Activated naive CD8-positive, alpha-beta T cell treated with anti-CD3 and anti-CD28 coated beads, Interleukin-2, amount 50 U/mL, for 24 hours (primary cell): ENCODE measurements at regions not wholly inside any gene's neighbourhood (a gene's known extent, or its start where the extent isn't known, plus 50 kb on each side); places are given as distances from the start of the nearest gene placed in this dataset.

Experiments used
- ATAC-seq: fragments of 150-1000 bp; cut with Tn5 transposase; one replicate; pipeline ENCODE4 v1.10.0; 2021
- DNase-seq: peaks from one replicate; pipeline ENCODE4 v3.0.0; 2021
- H3K27ac Mint-ChIP-seq: one replicate; pipeline ENCODE4 v1.8.0; 2021; ENCODE audit warnings: mild to moderate bottlenecking, mixed read lengths
- H3K27me3 Mint-ChIP-seq: one replicate; pipeline ENCODE4 v1.8.0; 2021; ENCODE audit warnings: mixed read lengths
- H3K36me3 Mint-ChIP-seq: one replicate; pipeline ENCODE4 v1.8.0; 2021; ENCODE audit warnings: low read depth, mixed read lengths
- H3K4me1 Mint-ChIP-seq: one replicate; pipeline ENCODE4 v1.8.0; 2021; ENCODE audit warnings: mixed read lengths
- H3K4me3 Mint-ChIP-seq: one replicate; pipeline ENCODE4 v1.8.0; 2021; ENCODE audit warnings: mild to moderate bottlenecking, moderate library complexity, mixed read lengths
- H3K9me3 Mint-ChIP-seq: one replicate; pipeline ENCODE4 v1.8.0; 2021; ENCODE audit warnings: mixed read lengths

- no peaks in the 10 kb centered on the region for H3K9me3 Mint-ChIP-seq
- no peak overlapping the region for H3K4me3 Mint-ChIP-seq
- ATAC-seq, result no peak
- H3K4me1 Mint-ChIP-seq, result no peaks in the 10 kb centered on the region
- H3K27ac Mint-ChIP-seq, result no peak overlapping the region
- DNase-seq, result no peak
- H3K27me3 Mint-ChIP-seq, result no peaks in the 10 kb centered on the region
- H3K36me3 Mint-ChIP-seq, result no peaks in the 10 kb centered on the region
Observed at GRCh38 chr9:80359291-80359690, 787.5 kb downstream of the TLE4 start.

- no peak overlapping the region for H3K27ac Mint-ChIP-seq
- ATAC-seq (no peak), DNase-seq (no peak)
- no peaks in the 10 kb centered on the region for H3K27me3 Mint-ChIP-seq
- H3K4me3 Mint-ChIP-seq, result no peak overlapping the region
- no peaks in the 10 kb centered on the region for H3K4me1 Mint-ChIP-seq
- H3K36me3 Mint-ChIP-seq, result no peaks in the 10 kb centered on the region
- no peaks in the 10 kb centered on the region for H3K9me3 Mint-ChIP-seq
Observed at GRCh38 chr9:80352967-80353366, 781.2 kb downstream of the TLE4 start.

- Mint-ChIP-seq H3K27me3 (no peaks in the 10 kb centered on the region), H3K4me3 (no peak overlapping the region), H3K9me3 (peaks cover 4% of the 10 kb centered on the region), H3K36me3 (no peaks in the 10 kb centered on the region), H3K4me1 (no peaks in the 10 kb centered on the region), H3K27ac (no peak overlapping the region)
- no peak for ATAC-seq
- no peak for DNase-seq
Observed at GRCh38 chr9:80351612-80352011, 779.8 kb downstream of the TLE4 start.

GRCh38 chr9:80326105-80326504 is 754.3 kb downstream of the TLE4 start:
- Mint-ChIP-seq H3K27ac (no peak overlapping the region), H3K4me1 (no peaks in the 10 kb centered on the region), H3K36me3 (no peaks in the 10 kb centered on the region), H3K9me3 (peaks cover 7% of the 10 kb centered on the region), H3K4me3 (no peak overlapping the region), H3K27me3 (no peaks in the 10 kb centered on the region)
- ATAC-seq (no peak), DNase-seq (no peak)

- ATAC-seq, result no peak
- Mint-ChIP-seq H3K27me3 (no peaks in the 10 kb centered on the region), H3K4me1 (no peaks in the 10 kb centered on the region), H3K36me3 (no peaks in the 10 kb centered on the region), H3K9me3 (no peaks in the 10 kb centered on the region), H3K4me3 (no peak overlapping the region), H3K27ac (no peak overlapping the region)
- DNase-seq, result no peak
Observed at GRCh38 chr9:80320916-80321315, 749.2 kb downstream of the TLE4 start.

GRCh38 chr9:80320480-80320879 is 748.7 kb downstream of the TLE4 start:
- ATAC-seq (no peak), DNase-seq (no peak)
- H3K9me3 Mint-ChIP-seq, result no peaks in the 10 kb centered on the region
- no peaks in the 10 kb centered on the region for H3K4me1 Mint-ChIP-seq
- H3K4me3 Mint-ChIP-seq, result no peak overlapping the region
- no peaks in the 10 kb centered on the region for H3K27me3 Mint-ChIP-seq
- H3K36me3 Mint-ChIP-seq, result no peaks in the 10 kb centered on the region
- H3K27ac Mint-ChIP-seq, result no peak overlapping the region

- DNase-seq (no peak), ATAC-seq (no peak)
- Mint-ChIP-seq H3K27ac (no peak overlapping the region), H3K27me3 (no peaks in the 10 kb centered on the region), H3K4me3 (no peak overlapping the region), H3K9me3 (no peaks in the 10 kb centered on the region), H3K36me3 (no peaks in the 10 kb centered on the region), H3K4me1 (no peaks in the 10 kb centered on the region)
Observed at GRCh38 chr9:80305136-80305535, 733.4 kb downstream of the TLE4 start.

- H3K27ac Mint-ChIP-seq, result no peak overlapping the region
- H3K27me3 Mint-ChIP-seq, result no peaks in the 10 kb centered on the region
- DNase-seq (no peak), ATAC-seq (no peak)
- no peak overlapping the region for H3K4me3 Mint-ChIP-seq
- no peaks in the 10 kb centered on the region for H3K36me3 Mint-ChIP-seq
- H3K4me1 Mint-ChIP-seq, result no peaks in the 10 kb centered on the region
- peaks cover 5% of the 10 kb centered on the region for H3K9me3 Mint-ChIP-seq
Observed at GRCh38 chr9:80294955-80295354, 723.2 kb downstream of the TLE4 start.

GRCh38 chr9:80294318-80294717 is 722.6 kb downstream of the TLE4 start:
- Mint-ChIP-seq H3K4me1 (no peaks in the 10 kb centered on the region), H3K9me3 (peaks cover 5% of the 10 kb centered on the region), H3K27ac (no peak overlapping the region), H3K27me3 (no peaks in the 10 kb centered on the region), H3K4me3 (no peak overlapping the region), H3K36me3 (no peaks in the 10 kb centered on the region)
- no peak for ATAC-seq
- no peak for DNase-seq

GRCh38 chr9:80292231-80292630 is 720.5 kb downstream of the TLE4 start:
- Mint-ChIP-seq H3K9me3 (no peaks in the 10 kb centered on the region), H3K36me3 (no peaks in the 10 kb centered on the region), H3K27ac (no peak overlapping the region), H3K4me3 (no peak overlapping the region), H3K4me1 (no peaks in the 10 kb centered on the region), H3K27me3 (no peaks in the 10 kb centered on the region)
- ATAC-seq, result no peak
- DNase-seq, result no peak

GRCh38 chr9:80285326-80285725 is 713.6 kb downstream of the TLE4 start:
- H3K9me3 Mint-ChIP-seq, result no peaks in the 10 kb centered on the region
- H3K27me3 Mint-ChIP-seq, result no peaks in the 10 kb centered on the region
- no peaks in the 10 kb centered on the region for H3K4me1 Mint-ChIP-seq
- ATAC-seq (no peak), DNase-seq (no peak)
- no peak overlapping the region for H3K27ac Mint-ChIP-seq
- no peak overlapping the region for H3K4me3 Mint-ChIP-seq
- H3K36me3 Mint-ChIP-seq, result no peaks in the 10 kb centered on the region

GRCh38 chr9:80282766-80283165 is 711.0 kb downstream of the TLE4 start:
- no peak for ATAC-seq
- Mint-ChIP-seq H3K27me3 (no peaks in the 10 kb centered on the region), H3K4me1 (no peaks in the 10 kb centered on the region), H3K4me3 (no peak overlapping the region), H3K36me3 (no peaks in the 10 kb centered on the region), H3K9me3 (no peaks in the 10 kb centered on the region), H3K27ac (no peak overlapping the region)
- no peak for DNase-seq

GRCh38 chr9:80259079-80259478 is 687.3 kb downstream of the TLE4 start:
- DNase-seq (no peak), ATAC-seq (no peak)
- Mint-ChIP-seq H3K9me3 (peaks cover 22% of the 10 kb centered on the region), H3K36me3 (no peaks in the 10 kb centered on the region), H3K4me3 (no peak overlapping the region), H3K27me3 (no peaks in the 10 kb centered on the region), H3K27ac (no peak overlapping the region), H3K4me1 (no peaks in the 10 kb centered on the region)

- Mint-ChIP-seq H3K27me3 (no peaks in the 10 kb centered on the region), H3K9me3 (peaks cover 8% of the 10 kb centered on the region), H3K36me3 (no peaks in the 10 kb centered on the region), H3K27ac (no peak overlapping the region), H3K4me3 (no peak overlapping the region), H3K4me1 (no peaks in the 10 kb centered on the region)
- no peak for DNase-seq
- no peak for ATAC-seq
Observed at GRCh38 chr9:80251778-80252177, 680.0 kb downstream of the TLE4 start.

GRCh38 chr9:80242022-80242421 is 670.3 kb downstream of the TLE4 start:
- H3K27me3 Mint-ChIP-seq, result no peaks in the 10 kb centered on the region
- H3K36me3 Mint-ChIP-seq, result no peaks in the 10 kb centered on the region
- peaks cover under 1% of the 10 kb centered on the region for H3K9me3 Mint-ChIP-seq
- no peak overlapping the region for H3K4me3 Mint-ChIP-seq
- ATAC-seq (no peak), DNase-seq (no peak)
- H3K27ac Mint-ChIP-seq, result no peak overlapping the region
- no peaks in the 10 kb centered on the region for H3K4me1 Mint-ChIP-seq

GRCh38 chr9:80235752-80236151 is 664.0 kb downstream of the TLE4 start:
- no peak overlapping the region for H3K4me3 Mint-ChIP-seq
- DNase-seq, result no peak
- no peak overlapping the region for H3K27ac Mint-ChIP-seq
- no peak for ATAC-seq
- no peaks in the 10 kb centered on the region for H3K36me3 Mint-ChIP-seq
- no peaks in the 10 kb centered on the region for H3K4me1 Mint-ChIP-seq
- peaks cover 5% of the 10 kb centered on the region for H3K9me3 Mint-ChIP-seq
- H3K27me3 Mint-ChIP-seq, result no peaks in the 10 kb centered on the region
